Lung microvascular endothelial cell (primary cell): ENCODE measurements at regions not wholly inside any gene's neighbourhood (a gene's known extent, or its start where the extent isn't known, plus 50 kb on each side); places are given as distances from the start of the nearest gene placed in this dataset.

Experiments
- DNase-seq, 2 donors: peaks; one replicate each; pipeline versions ENCODE4 v3.0.0 to v3.0.0-alpha.2; 2010; ENCODE audit warnings: low read depth in 2 of 2

GRCh38 chr18:77833807-77834206 is 584.2 kb downstream of the GALR1 start:
- no peak for DNase-seq

- no peak for DNase-seq
Observed at GRCh38 chr18:77851802-77852201, 602.2 kb downstream of the GALR1 start.

DNA sequence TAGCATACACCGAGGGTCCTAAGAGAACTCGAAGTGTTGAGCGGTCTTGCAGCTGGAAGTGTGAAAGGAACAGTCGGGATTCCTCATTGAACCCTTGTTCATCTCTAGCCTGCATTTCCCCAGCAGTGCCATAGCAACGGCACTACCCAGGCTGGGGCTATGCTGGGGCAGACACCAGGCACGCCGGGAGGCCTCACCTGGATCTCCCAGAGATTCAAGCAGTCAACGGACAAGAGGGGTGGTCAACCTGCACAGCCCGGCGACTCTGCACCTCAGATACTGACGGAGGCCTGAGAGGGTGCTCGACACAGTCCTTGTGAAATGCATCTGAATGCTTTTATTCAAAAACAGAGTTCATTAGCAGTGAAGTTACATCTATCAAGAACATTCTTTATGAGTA is 604.2 kb downstream of the GALR1 start:
- no peak for DNase-seq

GRCh38 chr18:77857678-77858655 is 608.3 kb downstream of the GALR1 start:
- no peak for DNase-seq

- DNase-seq = no peak
Observed at GRCh38 chr18:77859634-77860033, 610.0 kb downstream of the GALR1 start.

GRCh38 chr18:77862066-77862757 is 612.6 kb downstream of the GALR1 start:
- no peak for DNase-seq

DNA sequence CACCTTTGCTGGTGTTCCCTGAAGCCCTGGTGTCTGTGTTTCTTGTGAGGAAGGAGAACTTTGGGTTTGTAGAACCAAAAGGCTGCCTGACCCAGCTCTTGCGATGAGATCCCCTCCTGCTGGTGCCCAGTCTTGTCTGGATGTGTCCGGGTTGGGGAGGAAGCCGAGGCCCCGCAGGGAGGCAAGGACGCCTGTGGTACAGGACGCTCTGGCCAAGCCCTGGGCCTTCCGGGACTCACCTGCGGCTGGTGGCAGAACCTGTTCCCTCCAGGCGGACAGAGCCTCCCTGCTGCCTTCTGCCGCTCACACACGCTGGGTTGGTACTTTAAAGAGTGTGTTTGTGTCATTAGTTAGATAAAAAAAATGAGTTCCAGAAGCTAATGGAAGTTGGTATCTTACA is 616.2 kb downstream of the GALR1 start:
- no peak for DNase-seq

- no peak for DNase-seq
Observed at GRCh38 chr18:77866351-77866750, 616.7 kb downstream of the GALR1 start.

DNA sequence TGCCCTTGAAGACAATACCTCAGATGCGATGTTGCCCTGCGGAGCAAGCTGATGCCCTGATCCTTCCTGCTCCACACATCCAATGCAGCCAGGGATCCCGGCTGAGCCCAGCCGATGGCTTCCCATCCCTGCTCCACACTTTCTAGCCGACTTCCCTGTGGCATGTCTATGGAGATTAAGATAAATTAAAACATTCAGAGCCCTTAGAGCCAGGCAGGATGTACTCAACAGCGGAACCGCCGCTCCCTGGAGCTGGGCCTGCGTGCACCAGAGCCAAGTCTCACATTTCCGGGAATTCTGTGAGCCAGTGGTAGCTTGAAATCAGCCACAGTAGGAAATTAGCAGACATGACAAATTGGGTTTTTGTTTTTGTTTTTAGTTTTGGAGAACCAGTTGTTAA is 620.6 kb downstream of the GALR1 start:
- no peak for DNase-seq

DNA sequence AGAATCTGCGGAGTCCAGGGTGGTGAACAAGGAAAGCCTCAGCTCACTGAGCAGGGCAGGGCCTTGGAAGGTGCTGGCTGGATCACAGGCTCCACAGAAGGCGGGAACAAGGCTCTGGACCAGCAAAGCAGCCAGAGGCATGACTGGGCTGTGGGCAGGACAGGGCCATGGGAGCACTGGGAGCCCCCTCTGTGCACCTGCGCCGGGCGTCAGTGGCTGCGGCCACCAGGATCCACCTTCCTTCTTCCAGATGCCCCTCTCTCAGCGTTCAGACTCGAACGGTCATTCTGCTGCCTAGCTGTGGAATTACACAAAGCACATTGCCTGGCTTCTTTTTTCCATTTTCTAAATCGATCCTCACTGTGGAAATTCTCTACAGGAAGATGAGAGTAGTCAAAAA is 621.2 kb downstream of the GALR1 start:
- DNase-seq = no peak

DNA sequence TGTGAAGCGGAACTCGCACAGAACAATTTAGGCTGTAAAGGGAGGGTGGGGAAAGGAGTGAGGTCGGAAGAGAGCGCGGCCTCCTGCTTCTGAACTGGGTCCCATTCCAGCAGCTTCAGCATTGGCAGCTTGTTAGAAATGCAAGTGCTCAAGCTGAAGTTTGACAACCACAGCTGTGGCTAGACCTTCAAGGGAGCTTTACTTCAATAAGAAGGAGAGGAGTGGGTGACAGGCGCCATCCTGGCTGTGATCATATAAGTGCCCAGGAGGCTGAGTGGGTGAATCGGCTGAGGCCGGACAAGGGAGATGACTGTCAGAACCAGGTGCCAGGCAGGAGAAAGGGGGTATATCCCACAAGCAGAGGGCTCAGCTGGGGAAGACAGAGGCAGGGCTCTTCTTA is 622.5 kb downstream of the GALR1 start:
- DNase-seq = no peak

DNA sequence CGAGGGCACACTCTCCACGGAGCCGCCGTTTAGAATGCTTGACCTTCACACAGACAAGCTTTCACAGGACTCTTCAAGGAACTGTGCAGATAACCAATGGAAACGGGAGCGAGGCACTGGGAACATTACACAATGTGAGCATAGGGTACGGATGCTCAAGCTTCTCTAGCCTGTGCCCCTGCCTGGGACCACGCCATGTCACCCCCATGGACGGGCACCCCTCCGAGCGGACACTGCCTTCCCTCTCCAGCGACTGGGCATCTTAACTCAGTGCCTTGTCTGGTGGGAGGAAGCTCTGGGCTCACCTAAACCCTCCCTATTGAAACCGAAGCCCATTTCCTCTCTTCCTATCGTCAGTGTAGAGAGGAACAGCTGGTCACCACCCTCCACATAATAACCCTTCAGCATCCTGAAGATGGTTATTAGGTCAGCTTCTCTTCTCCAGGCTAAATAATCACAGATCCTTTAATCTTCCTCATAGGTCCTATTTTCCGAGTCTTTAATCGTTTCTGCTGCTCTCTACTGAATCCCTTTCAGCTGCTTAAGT is 626.7 kb downstream of the GALR1 start:
- DNase-seq = no peak

- DNase-seq = no peak
Observed at GRCh38 chr18:77879829-77880228, 630.2 kb downstream of the GALR1 start.

DNA sequence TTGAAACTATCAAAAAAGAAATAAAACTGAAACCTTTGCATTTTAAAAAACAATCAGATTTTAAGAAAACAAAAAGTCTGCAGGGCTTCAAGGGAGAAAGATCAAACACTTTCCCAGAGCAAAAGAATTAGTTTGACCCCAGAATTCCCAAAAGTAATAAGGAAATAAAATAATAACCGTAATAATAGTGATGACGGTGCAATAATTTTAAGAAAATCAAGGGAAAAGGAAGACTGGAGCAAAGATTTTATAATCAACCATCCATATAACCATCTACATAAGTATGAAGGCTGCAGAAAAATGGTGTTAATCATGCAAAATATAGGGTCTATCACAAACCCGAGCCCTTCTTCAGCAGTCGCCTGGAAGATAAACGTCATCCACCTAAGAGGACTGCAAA is 634.8 kb downstream of the GALR1 start:
- no peak for DNase-seq

- no peak for DNase-seq
Observed at GRCh38 chr18:77894060-77894459, 644.4 kb downstream of the GALR1 start.

DNA sequence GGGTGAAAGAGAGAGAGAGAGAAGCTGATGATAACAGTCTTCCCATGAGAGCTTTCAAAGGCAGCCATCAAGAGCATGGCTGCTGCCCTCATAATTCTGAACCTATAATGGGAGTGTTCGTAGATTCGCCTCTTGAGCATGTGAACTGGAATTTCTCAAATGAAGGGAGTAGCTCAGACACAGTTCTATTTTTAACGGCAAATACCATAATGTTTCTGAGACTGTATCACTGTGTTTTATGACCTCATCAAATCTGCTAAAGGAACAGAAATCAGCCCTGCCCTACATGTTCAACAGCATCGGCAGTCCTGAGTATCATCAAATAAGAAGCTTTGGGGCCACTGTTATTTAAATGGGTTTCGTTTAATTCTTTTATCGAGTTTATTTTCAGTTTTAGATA is 645.6 kb downstream of the GALR1 start:
- DNase-seq = no peak

- no peak for DNase-seq
Observed at GRCh38 chr18:77896586-77897252, 647.1 kb downstream of the GALR1 start.

DNA sequence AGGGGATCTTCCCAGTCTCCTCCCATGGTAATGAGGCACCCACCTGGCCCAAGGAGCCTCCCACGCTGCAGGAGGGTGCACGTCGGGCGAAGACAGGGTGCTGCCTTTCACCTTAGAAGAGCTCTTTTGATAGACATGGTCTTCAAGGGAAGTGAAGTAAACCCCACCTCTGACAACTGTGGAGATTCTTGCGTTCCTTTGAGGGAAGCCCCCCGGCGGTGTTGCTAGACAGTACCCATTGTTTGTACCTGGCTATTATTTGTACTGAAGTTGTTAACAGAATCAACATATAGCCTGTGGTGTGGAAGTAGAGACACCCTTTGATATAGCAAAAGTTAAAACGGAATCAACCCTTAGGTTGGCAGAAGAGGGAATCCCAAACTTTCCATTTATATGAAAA is 648.0 kb downstream of the GALR1 start:
- no peak for DNase-seq

DNA sequence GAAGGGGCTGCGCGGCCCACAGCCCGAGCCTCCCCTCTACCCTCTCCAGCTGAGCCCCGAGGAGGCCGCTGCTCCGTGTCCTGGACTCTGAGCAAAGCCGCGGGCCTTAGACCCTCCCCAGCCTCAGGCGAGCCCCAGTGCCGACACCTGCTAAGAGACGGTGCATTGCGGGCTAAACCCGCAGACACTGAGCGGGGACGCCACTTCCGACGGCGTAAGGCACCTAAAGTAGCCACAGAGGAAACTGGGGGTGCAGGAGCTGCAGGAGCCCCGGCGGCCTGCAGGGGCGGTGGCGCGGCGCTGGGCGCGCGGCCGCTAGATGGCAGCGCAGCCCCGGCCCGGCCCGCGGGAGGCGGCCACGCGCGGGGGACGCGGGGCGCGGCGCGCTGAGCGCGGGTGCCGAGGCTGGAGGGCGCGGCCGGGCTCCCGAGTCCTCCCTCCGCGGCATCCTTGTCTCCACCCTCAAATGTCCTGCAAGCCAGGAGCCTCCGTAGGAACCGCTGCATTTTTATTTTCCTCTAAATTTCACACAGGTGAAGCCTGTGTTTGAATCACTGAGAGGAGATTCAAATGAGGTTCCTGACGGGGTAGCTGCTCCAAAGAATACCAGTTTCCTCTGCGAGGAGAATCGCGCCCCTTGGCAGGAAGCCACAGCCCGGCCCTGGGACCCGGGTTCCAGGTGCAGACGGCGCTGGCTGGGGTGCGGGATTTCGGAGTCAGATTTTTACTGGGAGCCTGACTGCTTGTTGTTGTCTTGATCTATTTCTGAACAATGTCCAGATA is 650.5 kb downstream of the GALR1 start:
- DNase-seq = peak; percentile 36 to 45

GRCh38 chr18:77905011-77905410 is 655.4 kb downstream of the GALR1 start:
- DNase-seq = no peak

DNA sequence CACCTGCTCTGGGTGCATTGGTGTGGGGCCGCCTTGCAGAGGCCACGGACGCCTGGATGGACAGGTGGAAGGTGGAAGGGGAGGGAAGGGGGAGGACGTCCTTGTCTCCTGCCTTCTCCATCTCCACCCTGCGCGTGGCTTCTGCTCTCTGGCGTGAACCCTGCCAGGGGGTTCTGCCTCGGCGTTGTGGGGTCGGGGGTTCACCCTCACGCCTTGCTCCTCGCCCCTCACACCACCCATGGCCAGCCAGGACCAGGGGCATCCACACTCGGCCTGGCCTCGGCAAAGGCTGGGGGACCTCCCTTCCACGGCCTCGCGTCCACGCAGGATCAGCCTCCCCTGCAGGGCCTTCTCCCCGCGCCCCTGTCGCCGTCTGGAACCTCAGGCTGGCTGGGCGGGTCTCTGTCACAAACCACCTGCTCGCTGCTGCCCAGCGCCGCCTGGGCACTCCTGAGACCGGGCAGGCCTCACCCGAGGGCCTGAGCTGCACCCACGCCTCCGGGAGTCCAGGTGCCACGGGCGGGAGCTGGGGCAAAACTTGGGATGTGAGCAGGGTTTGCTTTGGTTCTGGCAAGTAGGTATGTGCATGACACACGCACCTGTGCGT is 655.9 kb downstream of the GALR1 start:
- no peak for DNase-seq
